IMR-90 (cell line): ENCODE measurements at regions not wholly inside any gene's neighbourhood (a gene's known extent, or its start where the extent isn't known, plus 50 kb on each side); places are given as distances from the start of the nearest gene placed in this dataset.

Experiments
- ATAC-seq: fragments of 200-7000 bp; cut with Tn5 transposase; 2 replicates; pipeline ENCODE4 v1.9.1; 2020; ENCODE audit warnings: low read depth, mild to moderate bottlenecking, moderate library complexity
- BruUV-seq: library from RNA; stranded (reverse); fragments of 400-500 nt; replicated peaks from 2 replicates; lab custom pipeline; 2021; lab: Mats Ljungman, UMichigan
- CTCF ChIA-PET: fragments of 300-600 bp; formaldehyde crosslinking; extraction: SDS; loops from one replicate; lab custom pipeline; 2021; ENCODE audit warnings: antibody characterized with exemption; lab: Yijun Ruan, JAX
- POLR2A ChIA-PET: fragments of 300-600 bp; sonication (Branson Sonifier 250); formaldehyde crosslinking; loops from one replicate; lab custom pipeline; 2022; ENCODE audit warnings: antibody characterized with exemption; ENCODE audit not compliant: unreplicated experiment; lab: Charles Lee
- DNase-seq: peaks from one replicate; pipeline ENCODE4 v3.0.0; 2013
- H2AFZ ChIP-seq: replicated peaks from 2 replicates; pipeline ENCODE3; 2013; ENCODE audit warnings: low read length, mild to moderate bottlenecking; ENCODE audit not compliant: poor library complexity
- H2AK5ac ChIP-seq: 2 replicates; pipeline ENCODE4 v1.6.1; 2013; ENCODE audit warnings: low read depth, low read length, inconsistent platforms
- H2AK9ac ChIP-seq: replicated peaks from 2 replicates; pipeline ENCODE3; 2013; ENCODE audit warnings: mild to moderate bottlenecking, low read depth, low read length, moderate library complexity; ENCODE audit not compliant: poor library complexity
- H2BK120ac ChIP-seq: 2 replicates; pipeline ENCODE4 v1.6.1; 2013; ENCODE audit warnings: low read depth, low read length, inconsistent platforms
- H2BK15ac ChIP-seq: 3 replicates; pipeline ENCODE4 v1.6.1; 2013; ENCODE audit warnings: low read depth, low read length, inconsistent platforms
- H2BK20ac ChIP-seq: 2 replicates; pipeline ENCODE4 v1.6.1; 2013; ENCODE audit warnings: low read depth, mild to moderate bottlenecking, inconsistent platforms, low read length, moderate library complexity
- H2BK5ac ChIP-seq: 2 replicates; pipeline ENCODE4 v1.6.1; 2013; ENCODE audit warnings: mild to moderate bottlenecking, low read depth, low read length, inconsistent platforms; ENCODE audit not compliant: poor library complexity, severe bottlenecking
- H3K14ac ChIP-seq: replicated peaks from 2 replicates; pipeline ENCODE4 v1.6.1; 2013; ENCODE audit warnings: low read depth, low read length, inconsistent platforms
- H3K18ac ChIP-seq: 2 replicates; pipeline ENCODE4 v1.6.1; 2013; ENCODE audit warnings: low read depth, low read length, control low read depth
- H3K23ac ChIP-seq: 2 replicates; pipeline ENCODE4 v1.6.1; 2013; ENCODE audit warnings: low read depth, low read length, inconsistent platforms
- H3K27ac ChIP-seq: 2 replicates; pipeline ENCODE4 v1.5.1; 2013; ENCODE audit warnings: mild to moderate bottlenecking, control low read depth, low read length; ENCODE audit not compliant: insufficient read depth
- H3K27me3 ChIP-seq: 2 replicates; pipeline ENCODE4 v1.6.1; 2013; ENCODE audit warnings: low read length; ENCODE audit not compliant: control insufficient read depth, insufficient read depth
- H3K36me3 ChIP-seq: 2 replicates; pipeline ENCODE4 v1.6.1; 2013; ENCODE audit warnings: low read length, mixed read lengths; ENCODE audit not compliant: control insufficient read depth, insufficient read depth
- H3K4ac ChIP-seq: 2 replicates; pipeline ENCODE4 v1.6.1; 2013; ENCODE audit warnings: low read depth, low read length, inconsistent platforms
- H3K4me1 ChIP-seq: 2 replicates; pipeline ENCODE4 v1.6.1; 2013; ENCODE audit warnings: low read length, mixed read lengths; ENCODE audit not compliant: control insufficient read depth, insufficient read depth
- H3K4me2 ChIP-seq: 2 replicates; pipeline ENCODE4 v1.6.1; 2013; ENCODE audit warnings: low read depth, mild to moderate bottlenecking, control low read depth, low read length, moderate library complexity
- H3K4me3 ChIP-seq: 2 replicates; pipeline ENCODE4 v1.5.1; 2013; ENCODE audit warnings: low read depth, mild to moderate bottlenecking, control low read depth, low read length, moderate library complexity; ENCODE audit not compliant: insufficient read depth
- H3K56ac ChIP-seq: 2 replicates; pipeline ENCODE4 v1.6.1; 2013; ENCODE audit warnings: low read length, inconsistent platforms; ENCODE audit not compliant: insufficient read depth; ENCODE audit errors: extremely low read depth
- H3K79me1 ChIP-seq, 2 experiments: 2 replicates each; pipeline ENCODE4 v1.6.1; 2013; ENCODE audit warnings: low read length in 2 of 2, inconsistent platforms in 1 of 2, low read depth in 1 of 2
- H3K9ac ChIP-seq: 2 replicates; pipeline ENCODE4 v1.6.1; 2013; ENCODE audit warnings: low read depth, low read length, control low read depth
- H3K9me1 ChIP-seq: 2 replicates; pipeline ENCODE4 v1.6.1; 2013; ENCODE audit warnings: low read length, inconsistent platforms; ENCODE audit not compliant: insufficient read depth
- H3K9me3 ChIP-seq: 2 replicates; pipeline ENCODE4 v1.6.1; 2013; ENCODE audit warnings: low read length; ENCODE audit not compliant: control insufficient read depth, insufficient read depth
- H4K20me1 ChIP-seq: 2 replicates; pipeline ENCODE4 v1.6.1; 2013; ENCODE audit warnings: low read length, inconsistent platforms; ENCODE audit not compliant: insufficient read depth
- H4K5ac ChIP-seq: 2 replicates; pipeline ENCODE4 v1.6.1; 2013; ENCODE audit warnings: mild to moderate bottlenecking, low read depth, low read length, control low read depth
- H4K8ac ChIP-seq, 2 experiments: 2 replicates each; pipeline ENCODE4 v1.6.1; 2013; ENCODE audit warnings: low read depth in 2 of 2, low read length in 2 of 2, control low read depth in 1 of 2, inconsistent platforms in 1 of 2
- H4K91ac ChIP-seq: 2 replicates; pipeline ENCODE4 v1.6.1; 2013; ENCODE audit warnings: low read depth, low read length, inconsistent platforms; ENCODE audit not compliant: insufficient read depth
- BHLHE40 ChIP-seq: fragments of 150-350 bp; IDR thresholded peaks from 2 replicates; pipeline ENCODE4 v1.6.1; 2016; ENCODE audit warnings: mild to moderate bottlenecking, low read depth, low read length
- CEBPB ChIP-seq: IDR thresholded peaks from 2 replicates; pipeline ENCODE4 v1.6.1; 2012; ENCODE audit warnings: low read depth, low read length, improper control_type of control experiment
- CHD1 ChIP-seq: IDR thresholded peaks from 2 replicates; pipeline ENCODE4 v1.6.1; 2012; ENCODE audit warnings: low read depth, low read length, improper control_type of control experiment
- CTCF ChIP-seq: conservative IDR thresholded peaks from 2 replicates; pipeline ENCODE4 v1.5.1; 2012; ENCODE audit warnings: mild to moderate bottlenecking, low read depth, low read length, improper control_type of control experiment
- FOS ChIP-seq: fragments of 150-350 bp; IDR thresholded peaks from 2 replicates; pipeline ENCODE4 v1.6.1; 2016; ENCODE audit warnings: low read depth, low read length
- MAZ ChIP-seq: IDR thresholded peaks from 2 replicates; pipeline ENCODE4 v1.6.1; 2012; ENCODE audit warnings: low read depth, mild to moderate bottlenecking, low read length, improper control_type of control experiment, moderate library complexity, borderline replicate concordance
- MXI1 ChIP-seq: IDR thresholded peaks from 2 replicates; pipeline ENCODE4 v1.6.1; 2012; ENCODE audit warnings: low read depth, mild to moderate bottlenecking, low read length, moderate library complexity, borderline replicate concordance
- POLR2A ChIP-seq: IDR thresholded peaks from 2 replicates; pipeline ENCODE4 v1.6.1; 2012; ENCODE audit warnings: mild to moderate bottlenecking, low read depth, low read length
- RAD21 ChIP-seq: IDR thresholded peaks from 2 replicates; pipeline ENCODE4 v1.6.1; 2012; ENCODE audit warnings: low read length, improper control_type of control experiment
- RCOR1 ChIP-seq: IDR thresholded peaks from 2 replicates; pipeline ENCODE4 v1.6.1; 2012; ENCODE audit warnings: mild to moderate bottlenecking, low read length, improper control_type of control experiment; ENCODE audit not compliant: insufficient replicate concordance
- RFX5 ChIP-seq: IDR thresholded peaks from 2 replicates; pipeline ENCODE4 v1.8.0; 2012; ENCODE audit warnings: low read depth, mild to moderate bottlenecking, low read length, moderate library complexity
- SMC3 ChIP-seq: fragments of 150-350 bp; IDR thresholded peaks from 2 replicates; pipeline ENCODE4 v1.6.1; 2016; ENCODE audit warnings: low read depth, mild to moderate bottlenecking, antibody characterized with exemption, low read length, moderate library complexity
- USF2 ChIP-seq: fragments of 150-350 bp; IDR thresholded peaks from 2 replicates; pipeline ENCODE4 v1.6.1; 2017; ENCODE audit warnings: mild to moderate bottlenecking, antibody characterized with exemption, low read length, low read depth
- dilution Hi-C: fragments of 300-500 bp; cut with HindIII; formaldehyde crosslinking; loops from one replicate; pipeline ENCODE4 v1.14.3; 2018; ENCODE audit warnings: low sequenced_read_pairs; ENCODE audit not compliant: unreplicated experiment
- in situ Hi-C: fragments of 300-500 bp; cut with MboI; formaldehyde crosslinking; loops from 3 replicates; pipeline ENCODE4 v1.14.3; 2019; ENCODE audit warnings: low sequenced_read_pairs, inconsistent platforms, mixed read lengths
- intact Hi-C: fragments of 100-400 bp; cut with micrococcal nuclease; formaldehyde crosslinking; loops from 2 replicates; pipeline ENCODE4 v1.10.0; 2022
- TF ChIP-seq, protein P1 (sequence below): fragments of 150-350 bp; IDR thresholded peaks from 2 replicates; pipeline ENCODE4 v1.6.1; 2016; ENCODE audit warnings: low read depth, mild to moderate bottlenecking, low read length, moderate library complexity, borderline replicate concordance

GRCh38 chr3:6522191-6522590, 338.7 kb upstream of the GRM7 start:
- intact Hi-C loops, result no loop called here
- Histone ChIP-seq H4K5ac (no peak overlapping the region), H3K79me1 (no peaks in the 10 kb centered on the region), H2BK20ac (no peak overlapping the region), H3K4me1 (no peaks in the 10 kb centered on the region), H2BK15ac (no peak overlapping the region), H4K20me1 (no peaks in the 10 kb centered on the region), H2AK9ac (no peak overlapping the region), H3K9ac (no peak overlapping the region), H4K91ac (no peak overlapping the region), H2AFZ (no peak overlapping the region), H3K14ac (no peak overlapping the region), H3K9me1 (no peaks in the 10 kb centered on the region), H3K4me3 (no peak overlapping the region), H4K8ac (no peak overlapping the region), H3K4ac (no peak overlapping the region), H2AK5ac (no peak overlapping the region), H2BK120ac (no peak overlapping the region), H3K9me3 (peaks cover 11% of the 10 kb centered on the region), H3K4me2 (no peak overlapping the region), H3K36me3 (no peaks in the 10 kb centered on the region), H2BK5ac (no peak overlapping the region), H3K27me3 (no peaks in the 10 kb centered on the region), H3K56ac (no peak overlapping the region), H3K23ac (no peak overlapping the region), H3K18ac (no peak overlapping the region), H3K27ac (no peak overlapping the region)
- TF ChIP-seq FOS (no peak), BHLHE40 (no peak), CEBPB (no peak), RAD21 (no peak), POLR2A (no peak), MAZ (no peak), CHD1 (no peak), USF2 (no peak), MXI1 (no peak), RCOR1 (no peak), CTCF (no peak), SMC3 (no peak), RFX5 (no peak)
- TF ChIP-seq, protein P1, sequence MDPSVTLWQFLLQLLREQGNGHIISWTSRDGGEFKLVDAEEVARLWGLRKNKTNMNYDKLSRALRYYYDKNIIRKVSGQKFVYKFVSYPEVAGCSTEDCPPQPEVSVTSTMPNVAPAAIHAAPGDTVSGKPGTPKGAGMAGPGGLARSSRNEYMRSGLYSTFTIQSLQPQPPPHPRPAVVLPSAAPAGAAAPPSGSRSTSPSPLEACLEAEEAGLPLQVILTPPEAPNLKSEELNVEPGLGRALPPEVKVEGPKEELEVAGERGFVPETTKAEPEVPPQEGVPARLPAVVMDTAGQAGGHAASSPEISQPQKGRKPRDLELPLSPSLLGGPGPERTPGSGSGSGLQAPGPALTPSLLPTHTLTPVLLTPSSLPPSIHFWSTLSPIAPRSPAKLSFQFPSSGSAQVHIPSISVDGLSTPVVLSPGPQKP, result no peak
- in situ Hi-C loops, result no loop called here
- CTCF ChIA-PET, result no interaction called here
- no TSS peak for BruUV-seq
- POLR2A ChIA-PET, result no interaction called here
- no peak for DNase-seq
- no peak for ATAC-seq
- dilution Hi-C loops, result no loop called here
